ENCODE measurements at regions not wholly inside any gene's neighbourhood (a gene's known extent, or its start where the extent isn't known, plus 50 kb on each side); places are given as distances from the start of the nearest gene placed in this dataset.

- Histone ChIP-seq H3K27me3 (no peaks in the 10 kb centered on the region), H3K9me3 (no peaks in the 10 kb centered on the region), H3K4me3 (no peak overlapping the region), H3K36me3 (no peaks in the 10 kb centered on the region), H3K4me1 (ENCODE audit: insufficient read depth) (no peaks in the 10 kb centered on the region), H3K27ac (no peak overlapping the region)
- WGBS, 3 donors, result 90 to 94% (median 90%) methylated on average over 1 of the region's 1 CpG
- no peak for DNase-seq
- TF ChIP-seq POLR2A (IDR thresholded peaks at IDR 0.05) (no peak), EP300 (IDR thresholded peaks at IDR 0.05) (no peak)
- TF ChIP-seq, protein P1, sequence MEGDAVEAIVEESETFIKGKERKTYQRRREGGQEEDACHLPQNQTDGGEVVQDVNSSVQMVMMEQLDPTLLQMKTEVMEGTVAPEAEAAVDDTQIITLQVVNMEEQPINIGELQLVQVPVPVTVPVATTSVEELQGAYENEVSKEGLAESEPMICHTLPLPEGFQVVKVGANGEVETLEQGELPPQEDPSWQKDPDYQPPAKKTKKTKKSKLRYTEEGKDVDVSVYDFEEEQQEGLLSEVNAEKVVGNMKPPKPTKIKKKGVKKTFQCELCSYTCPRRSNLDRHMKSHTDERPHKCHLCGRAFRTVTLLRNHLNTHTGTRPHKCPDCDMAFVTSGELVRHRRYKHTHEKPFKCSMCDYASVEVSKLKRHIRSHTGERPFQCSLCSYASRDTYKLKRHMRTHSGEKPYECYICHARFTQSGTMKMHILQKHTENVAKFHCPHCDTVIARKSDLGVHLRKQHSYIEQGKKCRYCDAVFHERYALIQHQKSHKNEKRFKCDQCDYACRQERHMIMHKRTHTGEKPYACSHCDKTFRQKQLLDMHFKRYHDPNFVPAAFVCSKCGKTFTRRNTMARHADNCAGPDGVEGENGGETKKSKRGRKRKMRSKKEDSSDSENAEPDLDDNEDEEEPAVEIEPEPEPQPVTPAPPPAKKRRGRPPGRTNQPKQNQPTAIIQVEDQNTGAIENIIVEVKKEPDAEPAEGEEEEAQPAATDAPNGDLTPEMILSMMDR (IDR thresholded peaks at IDR 0.05), result no peak
- intact Hi-C loops (cut with DNase I), result no loop called here
These were observed 308.5 kb downstream of the PLK2 start for GRCh38 chr5:58151414-58151813.

DNA sequence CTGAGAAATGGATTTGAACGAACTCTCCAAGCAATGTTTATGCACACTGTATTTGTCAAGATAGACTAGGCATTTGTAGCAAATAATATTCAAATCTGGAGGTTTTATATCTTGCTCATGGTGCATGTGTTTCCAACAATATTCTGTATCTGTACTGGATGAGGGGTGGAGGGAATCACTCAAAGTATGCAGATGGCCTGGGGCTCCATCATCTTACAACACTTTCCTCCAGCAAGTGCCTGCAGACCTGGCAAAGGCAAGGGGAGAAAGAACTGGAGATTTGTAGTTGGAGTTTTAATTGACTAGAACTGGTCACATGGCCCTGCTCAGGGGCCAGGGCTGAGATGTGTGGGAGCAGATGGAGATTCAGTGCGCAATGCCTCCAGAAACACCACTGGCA, 309.0 kb downstream of the PLK2 start:
- H3K27ac ChIP-seq, result no peak overlapping the region
- intact Hi-C loops (cut with DNase I), result no loop called here
- TF ChIP-seq POLR2A (IDR thresholded peaks at IDR 0.05) (no peak), EP300 (IDR thresholded peaks at IDR 0.05) (no peak)
- TF ChIP-seq, protein P1 (IDR thresholded peaks at IDR 0.05), result no peak

GRCh38 chr5:58149746-58150145, 310.1 kb downstream of the PLK2 start:
- WGBS, 3 donors, result 92 to 94% (median 93%) methylated on average over 4 of the region's 4 CpGs
- no peaks in the 10 kb centered on the region for H3K27me3 ChIP-seq
- no peak overlapping the region for H3K27ac ChIP-seq
- intact Hi-C loops (cut with DNase I), result no loop called here
- no peaks in the 10 kb centered on the region for H3K4me1 ChIP-seq (ENCODE audit: insufficient read depth)
- H3K4me3 ChIP-seq, result no peak overlapping the region
- TF ChIP-seq EP300 (IDR thresholded peaks at IDR 0.05), result no peak
- TF ChIP-seq POLR2A (IDR thresholded peaks at IDR 0.05), result no peak
- TF ChIP-seq, protein P1 (IDR thresholded peaks at IDR 0.05), result no peak
- no peaks in the 10 kb centered on the region for H3K36me3 ChIP-seq
- no peaks in the 10 kb centered on the region for H3K9me3 ChIP-seq
- no peak for DNase-seq

More for the DNA sequence above, 309.0 kb downstream of the PLK2 start:
- DNase-seq, result no peak
- Histone ChIP-seq H3K4me3 (no peak overlapping the region), H3K9me3 (no peaks in the 10 kb centered on the region), H3K36me3 (no peaks in the 10 kb centered on the region), H3K4me1 (ENCODE audit: insufficient read depth) (no peaks in the 10 kb centered on the region), H3K27me3 (no peaks in the 10 kb centered on the region)
- WGBS, 3 donors, result 94 to 97% (median 96%) methylated on average over 2 of the region's 2 CpGs

GRCh38 chr5:58149345-58149744, 310.5 kb downstream of the PLK2 start:
- 90 to 98% (median 91%) methylated on average over 3 of the region's 3 CpGs for WGBS, 3 donors

More at GRCh38 chr5:58149345-58149744, 310.5 kb downstream of the PLK2 start:
- Histone ChIP-seq H3K4me3 (no peak overlapping the region), H3K36me3 (no peaks in the 10 kb centered on the region), H3K27me3 (no peaks in the 10 kb centered on the region), H3K9me3 (no peaks in the 10 kb centered on the region), H3K4me1 (ENCODE audit: insufficient read depth) (no peaks in the 10 kb centered on the region), H3K27ac (no peak overlapping the region)
- intact Hi-C loops (cut with DNase I), result no loop called here
- no peak for TF ChIP-seq POLR2A (IDR thresholded peaks at IDR 0.05)
- TF ChIP-seq, protein P1 (IDR thresholded peaks at IDR 0.05), result no peak
- no peak for TF ChIP-seq EP300 (IDR thresholded peaks at IDR 0.05)
- no peak for DNase-seq

Data from ovary (tissue), 7 donors.